Transverse colon (tissue), 4 donors: ENCODE measurements at regions not wholly inside any gene's neighbourhood (a gene's known extent, or its start where the extent isn't known, plus 50 kb on each side); places are given as distances from the start of the nearest gene placed in this dataset.

Experiments
- DNase-seq: peaks from one replicate; pipeline ENCODE4 v3.0.0-alpha.2; 2019
- H3K27ac ChIP-seq, 4 donors: fragments of 200-600 bp; sonication (generic); 2 replicates each; pipeline ENCODE4 v1.5.1; 2016 to 2018; ENCODE audit warnings: inconsistent platforms in 4 of 4
- H3K27me3 ChIP-seq: fragments of 200-600 bp; sonication (generic); 2 replicates; pipeline ENCODE4 v1.5.1; 2017; ENCODE audit warnings: inconsistent platforms
- H3K36me3 ChIP-seq, 4 donors: fragments of 200-600 bp; sonication (generic); 2 replicates each; pipeline ENCODE4 v1.5.1; 2017 to 2019; ENCODE audit warnings: inconsistent platforms in 4 of 4
- H3K4me1 ChIP-seq, 4 donors: fragments of 200-600 bp; sonication (generic); 2 replicates each; pipeline ENCODE4 v1.5.1; 2017 to 2020; ENCODE audit warnings: inconsistent platforms in 4 of 4
- H3K4me3 ChIP-seq, 4 donors: fragments of 200-600 bp; sonication (generic); 1 replicate in 1 of 4; 2 replicates in 3 of 4; pipeline versions ENCODE4 v1.5.1 to v1.6.1; 2017 to 2019; ENCODE audit warnings: inconsistent platforms in 4 of 4
- H3K9me3 ChIP-seq, 2 donors: fragments of 200-600 bp; sonication (generic); 2 replicates each; pipeline ENCODE4 v1.5.1; 2017 to 2019; ENCODE audit warnings: inconsistent platforms in 2 of 2
- EP300 ChIP-seq: sonication (generic); formaldehyde crosslinking; IDR thresholded peaks from one replicate; pipeline ENCODE4 v1.6.1; 2017; ENCODE audit warnings: antibody characterized with exemption, low read depth
- POLR2A ChIP-seq: fragments of 450-650 bp; IDR thresholded peaks from one replicate; pipeline ENCODE4 v1.6.1; 2016; ENCODE audit warnings: antibody characterized with exemption, mild to moderate bottlenecking, moderate library complexity
- POLR2AphosphoS5 ChIP-seq, 3 donors: sonication (generic); formaldehyde crosslinking; IDR thresholded peaks; one replicate each; pipeline ENCODE4 v1.6.1; 2016; ENCODE audit warnings: antibody characterized with exemption in 3 of 3
- WGBS, 2 donors: methylation state at CpG; one replicate each; pipeline ENCODE4 v1.1.5; 2018; ENCODE audit warnings: low coverage in 1 of 2; 5-methylcytosine and 5-hydroxymethylcytosine counted together
- in situ Hi-C, 4 donors: fragments of 200-750 bp; cut with MboI; loops; one replicate each; pipeline versions ENCODE4 v1.15.0 to v1.15.1; 2017; ENCODE audit warnings: low sequenced_read_pairs in 3 of 4, low pct_ligation_motif_present in 1 of 4, low pct_unique_long_range_greater_than_20kb in 1 of 4
- intact Hi-C: fragments of 100-400 bp; cut with DNase I; formaldehyde crosslinking; loops from one replicate; pipeline ENCODE4 v1.15.1; 2023; ENCODE audit warnings: low total_unique reads
- TF ChIP-seq, protein P1 (sequence below), 5 experiments: fragments of 200-600 bp in 3 of 5; fragments of 450-650 bp in 2 of 5; sonication (generic) in 3 of 5; IDR thresholded peaks; 1 replicate in 2 of 5; 2 replicates in 3 of 5; pipeline ENCODE4 v1.5.1; 2016 to 2017; ENCODE audit warnings: antibody characterized with exemption in 5 of 5, inconsistent platforms in 3 of 5, mild to moderate bottlenecking in 2 of 5, moderate library complexity in 1 of 5

- no peaks in the 10 kb centered on the region for H3K4me1 ChIP-seq
- TF ChIP-seq, protein P1, sequence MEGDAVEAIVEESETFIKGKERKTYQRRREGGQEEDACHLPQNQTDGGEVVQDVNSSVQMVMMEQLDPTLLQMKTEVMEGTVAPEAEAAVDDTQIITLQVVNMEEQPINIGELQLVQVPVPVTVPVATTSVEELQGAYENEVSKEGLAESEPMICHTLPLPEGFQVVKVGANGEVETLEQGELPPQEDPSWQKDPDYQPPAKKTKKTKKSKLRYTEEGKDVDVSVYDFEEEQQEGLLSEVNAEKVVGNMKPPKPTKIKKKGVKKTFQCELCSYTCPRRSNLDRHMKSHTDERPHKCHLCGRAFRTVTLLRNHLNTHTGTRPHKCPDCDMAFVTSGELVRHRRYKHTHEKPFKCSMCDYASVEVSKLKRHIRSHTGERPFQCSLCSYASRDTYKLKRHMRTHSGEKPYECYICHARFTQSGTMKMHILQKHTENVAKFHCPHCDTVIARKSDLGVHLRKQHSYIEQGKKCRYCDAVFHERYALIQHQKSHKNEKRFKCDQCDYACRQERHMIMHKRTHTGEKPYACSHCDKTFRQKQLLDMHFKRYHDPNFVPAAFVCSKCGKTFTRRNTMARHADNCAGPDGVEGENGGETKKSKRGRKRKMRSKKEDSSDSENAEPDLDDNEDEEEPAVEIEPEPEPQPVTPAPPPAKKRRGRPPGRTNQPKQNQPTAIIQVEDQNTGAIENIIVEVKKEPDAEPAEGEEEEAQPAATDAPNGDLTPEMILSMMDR (IDR thresholded peaks at IDR 0.05): no peak
- no peak for TF ChIP-seq POLR2AphosphoS5 (IDR thresholded peaks at IDR 0.05)
- no peak for TF ChIP-seq POLR2A
- TF ChIP-seq EP300: no peak
- 84 to 100% methylated on average over 1 of the region's 1 CpG for WGBS, 2 donors
- no peak overlapping the region for H3K27ac ChIP-seq
- in situ Hi-C loops: no loop called here
- no peak for DNase-seq
- no peaks in the 10 kb centered on the region for H3K36me3 ChIP-seq
- H3K9me3 ChIP-seq: no peaks in the 10 kb centered on the region
- intact Hi-C loops: no loop called here
- H3K27me3 ChIP-seq: no peaks in the 10 kb centered on the region
- H3K4me3 ChIP-seq: no peak overlapping the region
Observed at GRCh38 chr4:124535003-124535402, 177.5 kb downstream of the ANKRD50 start.

GRCh38 chr4:124536946-124537345 is 175.6 kb downstream of the ANKRD50 start:
- H3K4me3 ChIP-seq: no peak overlapping the region
- H3K27ac ChIP-seq: no peak overlapping the region
- 65 to 71% methylated on average over 4 of the region's 4 CpGs for WGBS, 2 donors
- DNase-seq: no peak
- intact Hi-C loops: no loop called here
- no peaks in the 10 kb centered on the region for H3K27me3 ChIP-seq
- H3K36me3 ChIP-seq: no peaks in the 10 kb centered on the region
- in situ Hi-C loops: no loop called here
- no peaks in the 10 kb centered on the region for H3K4me1 ChIP-seq
- TF ChIP-seq, protein P1 (IDR thresholded peaks at IDR 0.05): no peak
- TF ChIP-seq POLR2AphosphoS5 (IDR thresholded peaks at IDR 0.05): no peak
- TF ChIP-seq POLR2A: no peak
- no peak for TF ChIP-seq EP300
- no peaks in the 10 kb centered on the region for H3K9me3 ChIP-seq

- no peak overlapping the region for H3K4me3 ChIP-seq
- in situ Hi-C loops: no loop called here
- TF ChIP-seq EP300 (no peak), POLR2A (no peak), POLR2AphosphoS5 (IDR thresholded peaks at IDR 0.05) (no peak)
- TF ChIP-seq, protein P1 (IDR thresholded peaks at IDR 0.05): no peak
Observed at GRCh38 chr4:124537971-124538370, 174.6 kb downstream of the ANKRD50 start.

DNA sequence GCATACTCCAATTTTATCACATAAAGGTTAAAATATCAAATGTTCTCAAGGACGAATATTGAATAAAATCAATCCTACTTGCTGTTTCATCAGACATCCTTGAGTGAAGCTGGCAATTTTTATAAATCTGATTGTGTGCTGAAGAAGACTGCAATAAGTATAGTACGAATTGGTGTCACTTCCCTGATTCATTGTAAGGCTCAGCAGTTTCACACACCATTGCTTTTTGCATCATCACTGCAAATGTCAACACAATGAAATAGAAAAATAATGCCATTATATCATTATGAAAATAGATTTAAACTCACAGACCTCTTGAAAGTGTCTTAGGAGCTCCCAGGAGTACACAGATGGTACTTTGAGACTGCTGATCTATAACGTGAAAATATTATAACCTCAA is 172.5 kb downstream of the ANKRD50 start:
- DNase-seq: no peak
- Histone ChIP-seq H3K27me3 (no peaks in the 10 kb centered on the region), H3K4me3 (no peak overlapping the region), H3K27ac (no peak overlapping the region), H3K36me3 (no peaks in the 10 kb centered on the region), H3K4me1 (no peaks in the 10 kb centered on the region), H3K9me3 (no peaks in the 10 kb centered on the region)
- 80 to 86% methylated on average over 3 of the region's 3 CpGs for WGBS, 2 donors
- TF ChIP-seq POLR2A: no peak
- TF ChIP-seq POLR2AphosphoS5 (IDR thresholded peaks at IDR 0.05): no peak
- TF ChIP-seq, protein P1 (IDR thresholded peaks at IDR 0.05): no peak
- TF ChIP-seq EP300: no peak
- intact Hi-C loops (no loop called here), in situ Hi-C loops (no loop called here)

More at GRCh38 chr4:124537971-124538370, 174.6 kb downstream of the ANKRD50 start:
- Histone ChIP-seq H3K36me3 (no peaks in the 10 kb centered on the region), H3K9me3 (no peaks in the 10 kb centered on the region), H3K27me3 (no peaks in the 10 kb centered on the region), H3K27ac (no peak overlapping the region), H3K4me1 (no peaks in the 10 kb centered on the region)
- DNase-seq: no peak
- intact Hi-C loops: no loop called here
